ENCODE measurements at regions not wholly inside any gene's neighbourhood (a gene's known extent, or its start where the extent isn't known, plus 50 kb on each side); places are given as distances from the start of the nearest gene placed in this dataset.

GRCh38 chr2:235230821-235231601, 262.8 kb upstream of the AGAP1 start:
- TF ChIP-seq CTCF (IDR thresholded peaks at IDR 0.05; ENCODE audit: borderline replicate concordance, insufficient read depth, low read depth, low read length), result no peak
- H3K4me3 ChIP-seq (ENCODE audit: low read depth, low read length), result no peak overlapping the region

GRCh38 chr2:235232449-235233433, 261.1 kb upstream of the AGAP1 start:
- no peak for TF ChIP-seq CTCF (IDR thresholded peaks at IDR 0.05; ENCODE audit: borderline replicate concordance, insufficient read depth, low read depth, low read length)
- no peak overlapping the region for H3K4me3 ChIP-seq (ENCODE audit: low read depth, low read length)

GRCh38 chr2:235234736-235235135, 259.1 kb upstream of the AGAP1 start:
- H3K4me3 ChIP-seq (ENCODE audit: low read depth, low read length), result no peak overlapping the region
- TF ChIP-seq CTCF (IDR thresholded peaks at IDR 0.05; ENCODE audit: borderline replicate concordance, insufficient read depth, low read depth, low read length), result no peak

GRCh38 chr2:235235977-235236767, 257.7 kb upstream of the AGAP1 start:
- H3K4me3 ChIP-seq (ENCODE audit: low read depth, low read length), result no peak overlapping the region
- no peak for TF ChIP-seq CTCF (IDR thresholded peaks at IDR 0.05; ENCODE audit: borderline replicate concordance, insufficient read depth, low read depth, low read length)

GRCh38 chr2:235238537-235238936, 255.3 kb upstream of the AGAP1 start:
- TF ChIP-seq CTCF (IDR thresholded peaks at IDR 0.05; ENCODE audit: borderline replicate concordance, insufficient read depth, low read depth, low read length), result no peak
- no peak overlapping the region for H3K4me3 ChIP-seq (ENCODE audit: low read depth, low read length)

- no peak for TF ChIP-seq CTCF (IDR thresholded peaks at IDR 0.05; ENCODE audit: borderline replicate concordance, insufficient read depth, low read depth, low read length)
- no peak overlapping the region for H3K4me3 ChIP-seq (ENCODE audit: low read depth, low read length)
These were observed 253.3 kb upstream of the AGAP1 start for GRCh38 chr2:235240574-235240973.
